HuH-7.5 (cell line): ENCODE measurements at regions not wholly inside any gene's neighbourhood (a gene's known extent, or its start where the extent isn't known, plus 50 kb on each side); places are given as distances from the start of the nearest gene placed in this dataset.

Experiments
- DNase-seq: peaks from one replicate; pipeline ENCODE4 v3.0.0; 2011; ENCODE audit warnings: low spot score

GRCh38 chr15:98025237-98025636, 64.7 kb downstream of the ARRDC4 start:
- DNase-seq = no peak

- no peak for DNase-seq
Observed at GRCh38 chr15:98034731-98035130, 74.2 kb downstream of the ARRDC4 start.

- no peak for DNase-seq
Observed at GRCh38 chr15:98035134-98035533, 74.6 kb downstream of the ARRDC4 start.

- DNase-seq = no peak
Observed at GRCh38 chr15:98035577-98036010, 75.1 kb downstream of the ARRDC4 start.

GRCh38 chr15:98039596-98039995, 79.1 kb downstream of the ARRDC4 start:
- no peak for DNase-seq

- no peak for DNase-seq
Observed at GRCh38 chr15:98040146-98040545, 79.6 kb downstream of the ARRDC4 start.

- no peak for DNase-seq
Observed at GRCh38 chr15:98043160-98044014, 82.9 kb downstream of the ARRDC4 start.

- no peak for DNase-seq
Observed at GRCh38 chr15:98051734-98052133, 91.2 kb downstream of the ARRDC4 start.

- no peak for DNase-seq
Observed at GRCh38 chr15:98057453-98057852, 97.0 kb downstream of the ARRDC4 start.

GRCh38 chr15:98062869-98063268, 102.4 kb downstream of the ARRDC4 start:
- DNase-seq = no peak

GRCh38 chr15:98063315-98063714, 102.8 kb downstream of the ARRDC4 start:
- no peak for DNase-seq

GRCh38 chr15:98063871-98064270, 103.4 kb downstream of the ARRDC4 start:
- DNase-seq = no peak

- no peak for DNase-seq
Observed at GRCh38 chr15:98067339-98067738, 106.8 kb downstream of the ARRDC4 start.

GRCh38 chr15:98069256-98069655, 108.8 kb downstream of the ARRDC4 start:
- no peak for DNase-seq

- no peak for DNase-seq
Observed at GRCh38 chr15:98070137-98070536, 109.6 kb downstream of the ARRDC4 start.

GRCh38 chr15:98071786-98072185, 111.3 kb downstream of the ARRDC4 start:
- DNase-seq = no peak

GRCh38 chr15:98075441-98075840, 114.9 kb downstream of the ARRDC4 start:
- DNase-seq = no peak

- DNase-seq = no peak
Observed at GRCh38 chr15:98076021-98076816, 115.7 kb downstream of the ARRDC4 start.

- no peak for DNase-seq
Observed at GRCh38 chr15:98077186-98077585, 116.7 kb downstream of the ARRDC4 start.

GRCh38 chr15:98080791-98081190, 120.3 kb downstream of the ARRDC4 start:
- DNase-seq = no peak

GRCh38 chr15:98083203-98083910, 122.9 kb downstream of the ARRDC4 start:
- DNase-seq = no peak

GRCh38 chr15:98085003-98085639, 124.6 kb downstream of the ARRDC4 start:
- no peak for DNase-seq
